VCaP (cell line): ENCODE measurements at regions not wholly inside any gene's neighbourhood (a gene's known extent, or its start where the extent isn't known, plus 50 kb on each side); places are given as distances from the start of the nearest gene placed in this dataset.

Source experiments
- H3K27ac ChIP-seq: fragments of 450-650 bp; 2 replicates; pipeline ENCODE4 v1.5.1; 2017
- TF ChIP-seq, protein P1 (sequence below): fragments of 450-650 bp; conservative IDR thresholded peaks from 2 replicates; pipeline ENCODE4 v1.5.1; 2017; ENCODE audit warnings: mild to moderate bottlenecking, moderate library complexity

DNA sequence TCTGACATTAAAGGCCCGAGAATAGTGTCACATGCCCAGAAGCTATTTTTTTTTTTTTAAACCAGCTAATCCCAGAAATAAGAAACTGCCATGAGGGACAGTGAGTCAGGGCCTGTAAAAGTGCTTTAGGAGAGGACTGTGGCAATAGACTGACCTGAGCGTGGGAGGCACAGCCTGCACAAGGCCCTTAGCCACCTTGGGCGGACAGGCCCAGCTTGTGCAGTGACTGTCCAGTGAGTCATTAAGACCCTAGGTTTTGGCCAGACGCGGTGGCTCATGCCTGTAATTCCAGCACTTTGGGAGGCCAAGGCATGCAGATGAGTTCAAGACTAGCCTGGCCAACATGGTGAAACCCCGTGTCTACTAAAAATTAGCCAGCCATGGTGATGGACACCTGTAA lies 343.0 kb upstream of the ZFHX3 start:
- H3K27ac ChIP-seq = no peak overlapping the region
- TF ChIP-seq, protein P1, sequence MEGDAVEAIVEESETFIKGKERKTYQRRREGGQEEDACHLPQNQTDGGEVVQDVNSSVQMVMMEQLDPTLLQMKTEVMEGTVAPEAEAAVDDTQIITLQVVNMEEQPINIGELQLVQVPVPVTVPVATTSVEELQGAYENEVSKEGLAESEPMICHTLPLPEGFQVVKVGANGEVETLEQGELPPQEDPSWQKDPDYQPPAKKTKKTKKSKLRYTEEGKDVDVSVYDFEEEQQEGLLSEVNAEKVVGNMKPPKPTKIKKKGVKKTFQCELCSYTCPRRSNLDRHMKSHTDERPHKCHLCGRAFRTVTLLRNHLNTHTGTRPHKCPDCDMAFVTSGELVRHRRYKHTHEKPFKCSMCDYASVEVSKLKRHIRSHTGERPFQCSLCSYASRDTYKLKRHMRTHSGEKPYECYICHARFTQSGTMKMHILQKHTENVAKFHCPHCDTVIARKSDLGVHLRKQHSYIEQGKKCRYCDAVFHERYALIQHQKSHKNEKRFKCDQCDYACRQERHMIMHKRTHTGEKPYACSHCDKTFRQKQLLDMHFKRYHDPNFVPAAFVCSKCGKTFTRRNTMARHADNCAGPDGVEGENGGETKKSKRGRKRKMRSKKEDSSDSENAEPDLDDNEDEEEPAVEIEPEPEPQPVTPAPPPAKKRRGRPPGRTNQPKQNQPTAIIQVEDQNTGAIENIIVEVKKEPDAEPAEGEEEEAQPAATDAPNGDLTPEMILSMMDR = no peak

DNA sequence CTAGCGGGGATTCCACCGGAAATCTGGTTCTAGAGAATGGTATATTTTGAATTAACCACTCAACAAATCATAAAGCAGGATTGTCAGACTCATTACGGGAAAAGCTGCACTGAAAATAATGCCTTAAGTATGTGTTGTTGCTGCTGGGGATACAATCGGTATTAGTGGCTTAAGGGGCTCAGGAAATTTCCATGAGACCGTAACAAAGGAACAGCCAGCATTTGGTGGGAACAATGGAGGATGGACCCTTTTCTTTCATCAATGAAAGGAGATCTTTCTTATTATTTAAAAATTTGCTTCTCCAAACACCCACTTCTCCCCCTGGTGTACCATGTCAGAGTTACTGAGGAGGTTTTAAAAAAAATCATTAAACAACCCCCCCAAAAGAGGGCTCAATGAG lies 342.6 kb upstream of the ZFHX3 start:
- TF ChIP-seq, protein P1 = no peak
- H3K27ac ChIP-seq = no peak overlapping the region

DNA sequence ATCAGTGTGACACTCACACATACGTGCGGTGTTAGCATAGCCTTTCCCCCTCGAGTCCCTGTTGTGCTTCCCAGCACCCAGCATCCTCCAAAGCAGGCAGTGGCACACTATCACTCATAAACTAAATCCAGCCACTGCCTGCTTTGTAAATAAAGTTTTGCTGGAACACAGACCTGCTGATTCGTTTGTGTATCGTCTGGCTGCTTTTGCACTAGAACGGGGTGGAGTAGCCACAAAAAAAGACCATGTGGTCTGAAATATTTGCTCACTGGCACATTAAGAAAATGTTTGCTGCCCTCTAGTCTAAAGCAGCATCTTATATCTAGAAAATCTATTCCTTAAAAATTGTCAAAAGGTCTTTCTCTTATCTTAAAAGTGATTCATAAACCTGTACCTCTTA lies 341.2 kb upstream of the ZFHX3 start:
- peak overlapping the region; percentile 31 for H3K27ac ChIP-seq
- TF ChIP-seq, protein P1 = no peak

DNA sequence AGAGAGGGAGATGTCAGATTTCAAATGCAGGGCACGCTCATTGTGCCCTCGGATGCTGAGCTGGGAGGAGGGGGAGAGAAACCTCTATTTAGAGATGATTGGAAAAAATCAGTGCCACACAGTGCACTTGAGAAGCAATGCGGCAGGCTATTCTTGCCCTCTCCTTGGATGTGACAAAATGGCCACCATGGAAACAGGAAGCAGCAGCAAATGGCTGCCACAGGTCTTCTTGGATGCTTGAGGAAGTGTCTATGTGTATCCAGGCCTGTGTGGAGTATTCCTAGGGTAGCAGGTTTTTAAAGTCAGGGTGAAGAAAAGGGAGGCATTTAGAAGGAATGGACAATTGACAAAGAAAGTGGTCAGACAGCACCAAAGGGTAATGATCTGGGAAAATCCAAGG lies 340.1 kb upstream of the ZFHX3 start:
- TF ChIP-seq, protein P1 = no peak
- no peak overlapping the region for H3K27ac ChIP-seq

DNA sequence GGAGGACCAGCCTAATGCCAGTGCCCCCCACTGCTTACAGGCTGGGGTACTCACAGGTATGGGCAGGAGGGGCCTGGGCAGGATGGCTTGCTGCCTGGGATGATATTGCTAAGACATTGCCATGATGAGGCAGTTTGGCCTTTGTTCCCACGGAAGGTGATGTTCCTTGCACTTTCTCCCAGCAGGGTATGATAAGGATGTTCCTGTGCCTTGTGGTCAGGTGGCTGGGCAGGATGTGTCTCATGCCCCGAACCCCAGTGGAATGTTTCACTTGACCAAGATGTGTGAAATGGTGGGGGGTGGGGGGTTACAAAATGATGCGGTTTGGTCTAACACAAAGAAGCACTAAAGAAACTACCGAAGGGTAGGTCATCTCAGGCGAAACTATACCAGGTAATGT lies 337.8 kb upstream of the ZFHX3 start:
- TF ChIP-seq, protein P1 = no peak
- H3K27ac ChIP-seq = no peak overlapping the region

DNA sequence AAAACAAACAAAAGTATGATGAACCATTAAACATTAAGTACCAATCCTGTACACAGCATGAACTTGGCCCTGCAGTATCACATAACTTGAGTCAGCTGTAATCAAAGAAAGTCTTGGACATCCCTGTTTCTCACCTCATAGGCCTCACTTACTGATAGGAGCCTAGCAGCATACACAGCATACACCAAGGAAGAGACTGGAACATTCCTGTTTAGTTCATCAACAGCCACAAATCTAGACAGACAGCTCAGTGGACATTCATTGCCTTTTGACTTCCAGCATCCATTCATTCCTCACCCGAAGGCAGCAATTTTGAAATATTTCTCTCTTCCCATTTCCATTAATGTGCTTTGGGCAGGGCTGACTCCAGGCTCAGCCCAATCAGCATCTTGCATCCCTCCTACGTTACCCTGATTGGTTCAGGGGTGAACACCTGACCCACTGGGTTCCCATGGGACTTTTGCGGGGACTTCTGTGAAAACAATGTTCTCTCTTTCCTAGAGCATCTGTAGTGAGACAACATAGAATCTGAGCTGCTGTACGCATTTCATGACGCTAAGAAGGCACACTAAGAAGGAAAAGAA lies 336.7 kb upstream of the ZFHX3 start:
- TF ChIP-seq, protein P1 = no peak
- H3K27ac ChIP-seq = no peak overlapping the region

DNA sequence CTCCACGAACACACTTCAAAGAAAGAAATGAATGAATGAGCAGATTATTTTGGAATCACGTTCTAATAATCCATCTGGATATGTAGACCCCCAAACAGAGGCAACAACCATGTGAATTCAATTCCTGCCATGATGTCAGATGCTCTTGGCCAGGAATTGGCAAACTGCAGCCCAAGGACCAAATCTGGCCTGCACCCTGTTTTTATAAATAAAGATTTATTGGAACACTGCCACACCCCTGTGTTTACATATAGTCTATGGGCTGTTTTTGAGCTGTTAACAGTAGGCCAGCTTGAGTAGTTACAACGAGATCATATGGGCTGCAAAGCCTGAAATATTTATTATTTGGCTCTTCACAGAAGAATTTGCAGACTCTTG lies 336.0 kb upstream of the ZFHX3 start:
- H3K27ac ChIP-seq = no peak overlapping the region
- TF ChIP-seq, protein P1 = no peak
